Psoas muscle (tissue), 7 donors: ENCODE measurements at regions not wholly inside any gene's neighbourhood (a gene's known extent, or its start where the extent isn't known, plus 50 kb on each side); places are given as distances from the start of the nearest gene placed in this dataset.

ENCODE experiments used
- ATAC-seq, 4 donors: fragments of 200-7000 bp; cut with Tn5 transposase; one replicate each; pipeline ENCODE4 v1.9.1; 2020; ENCODE audit warnings: moderate library complexity in 3 of 4, mild to moderate bottlenecking in 2 of 4
- DNase-seq, 2 donors: peaks; one replicate each; pipeline ENCODE4 v3.0.0-alpha.2; 2020
- H3K27ac ChIP-seq: fragments of 200-600 bp; one replicate; pipeline ENCODE4 v1.8.0; 2022
- H3K27me3 ChIP-seq, 3 donors: fragments of 200-600 bp in 1 of 3; one replicate each; pipeline versions ENCODE4 v1.6.1 to v1.8.0; 2013 to 2022; ENCODE audit warnings: low read length in 2 of 3, mild to moderate bottlenecking in 2 of 3, moderate library complexity in 1 of 3; ENCODE audit not compliant: insufficient read depth in 3 of 3
- H3K36me3 ChIP-seq, 2 donors: fragments of 200-600 bp in 1 of 2; one replicate each; pipeline versions ENCODE4 v1.6.1 to v1.8.0; 2013 to 2022; ENCODE audit warnings: low read depth in 1 of 2, mild to moderate bottlenecking in 1 of 2, moderate library complexity in 1 of 2; ENCODE audit not compliant: insufficient read depth in 1 of 2
- H3K4me1 ChIP-seq: fragments of 200-600 bp; one replicate; pipeline ENCODE4 v1.8.0; 2022
- H3K4me3 ChIP-seq: fragments of 200-600 bp; one replicate; pipeline ENCODE4 v1.8.0; 2022; ENCODE audit warnings: mild to moderate bottlenecking
- H3K9me3 ChIP-seq: fragments of 200-600 bp; one replicate; pipeline ENCODE4 v1.8.0; 2022
- WGBS, 3 donors: extraction: QIAGEN DNeasy Blood & Tissue Kit; methylation state at CpG; one replicate each; pipeline versions ENCODE4 v1.1.6 to v1.1.7; 2013; 5-methylcytosine and 5-hydroxymethylcytosine counted together
- intact Hi-C, 2 donors: fragments of 100-400 bp; cut with DNase I; formaldehyde crosslinking; loops; one replicate each; pipeline versions ENCODE4 v1.11.0 to v1.14.2; 2022
- TF ChIP-seq, protein P1 (sequence below): fragments of 200-600 bp; IDR thresholded peaks from one replicate; pipeline ENCODE4 v1.8.0; 2022; ENCODE audit warnings: antibody characterized with exemption
- donor health status: healthy with polysubstance abuse.
- donor health status: DM: no; HTN: no; CAD: no; lungs with moderate emphysema.
- donor health status: Bipolar disorder and iron deficiency.
- donor health status: healthy.
- donor health status: DM: yes; HTN: yes; CAD: no.
- donor health status: DM: no; HTN: no; CAD: no.
- donor health status: DM: yes; HTN: yes; CAD: no.

DNA sequence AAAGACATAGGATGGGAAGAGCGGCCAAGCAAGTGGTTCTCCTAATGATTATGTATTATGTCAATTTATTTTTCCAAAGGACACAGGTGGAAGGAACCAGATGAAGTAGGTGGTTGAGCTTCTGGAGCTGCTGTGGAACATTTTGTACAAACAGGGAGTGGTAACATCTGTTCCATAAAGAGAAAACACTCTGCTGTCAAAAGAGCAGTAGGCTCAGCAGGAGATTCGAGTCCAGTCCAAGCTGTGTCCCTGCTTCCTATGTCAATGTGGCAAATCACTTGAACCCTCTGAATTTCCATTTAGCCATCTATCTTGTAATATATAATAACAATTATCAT lies 448.0 kb upstream of the ANKRD30A start:
- H3K4me1 ChIP-seq: no peaks in the 10 kb centered on the region
- ATAC-seq (no peak), DNase-seq (no peak)
- no peaks in the 10 kb centered on the region for H3K27me3 ChIP-seq
- H3K4me3 ChIP-seq: no peak overlapping the region
- H3K27ac ChIP-seq: no peak overlapping the region
- intact Hi-C loops: no loop called here
- no peaks in the 10 kb centered on the region for H3K9me3 ChIP-seq
- H3K36me3 ChIP-seq: no peaks in the 10 kb centered on the region
- TF ChIP-seq, protein P1, sequence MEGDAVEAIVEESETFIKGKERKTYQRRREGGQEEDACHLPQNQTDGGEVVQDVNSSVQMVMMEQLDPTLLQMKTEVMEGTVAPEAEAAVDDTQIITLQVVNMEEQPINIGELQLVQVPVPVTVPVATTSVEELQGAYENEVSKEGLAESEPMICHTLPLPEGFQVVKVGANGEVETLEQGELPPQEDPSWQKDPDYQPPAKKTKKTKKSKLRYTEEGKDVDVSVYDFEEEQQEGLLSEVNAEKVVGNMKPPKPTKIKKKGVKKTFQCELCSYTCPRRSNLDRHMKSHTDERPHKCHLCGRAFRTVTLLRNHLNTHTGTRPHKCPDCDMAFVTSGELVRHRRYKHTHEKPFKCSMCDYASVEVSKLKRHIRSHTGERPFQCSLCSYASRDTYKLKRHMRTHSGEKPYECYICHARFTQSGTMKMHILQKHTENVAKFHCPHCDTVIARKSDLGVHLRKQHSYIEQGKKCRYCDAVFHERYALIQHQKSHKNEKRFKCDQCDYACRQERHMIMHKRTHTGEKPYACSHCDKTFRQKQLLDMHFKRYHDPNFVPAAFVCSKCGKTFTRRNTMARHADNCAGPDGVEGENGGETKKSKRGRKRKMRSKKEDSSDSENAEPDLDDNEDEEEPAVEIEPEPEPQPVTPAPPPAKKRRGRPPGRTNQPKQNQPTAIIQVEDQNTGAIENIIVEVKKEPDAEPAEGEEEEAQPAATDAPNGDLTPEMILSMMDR: no peak
- 80 to 88% (median 83%) methylated on average over 2 of the region's 2 CpGs for WGBS, 3 donors

DNA sequence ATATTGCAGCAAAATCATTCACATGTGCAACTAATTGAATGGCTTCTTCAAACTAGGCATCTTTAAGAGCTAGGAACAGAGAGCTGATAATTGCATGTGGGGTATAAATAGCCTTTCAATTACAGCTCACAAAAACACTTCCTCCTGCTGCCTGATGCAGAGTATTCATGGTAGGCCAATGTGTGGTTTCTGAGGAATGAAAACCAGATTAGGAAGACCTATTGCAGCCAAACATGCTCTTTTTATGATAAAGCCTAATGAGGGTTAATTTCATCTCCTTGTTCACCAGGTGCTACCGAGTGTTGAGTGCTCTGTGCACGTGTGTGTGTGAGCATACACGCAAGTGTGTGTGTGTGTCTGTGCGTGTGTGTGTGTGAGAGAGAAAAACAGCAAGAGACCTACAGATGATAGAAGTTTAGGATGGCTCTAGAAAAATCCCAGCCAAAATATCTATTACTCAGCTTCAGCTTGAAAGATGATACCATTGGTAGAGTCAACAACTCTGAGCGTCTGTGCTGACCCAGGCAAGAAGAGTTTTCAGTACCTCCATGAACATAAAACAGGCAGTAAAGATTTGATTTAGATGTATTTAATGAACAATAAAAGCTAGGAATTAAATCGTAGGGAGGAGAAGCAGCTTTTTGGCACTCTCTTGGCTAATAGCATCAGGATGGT lies 448.5 kb upstream of the ANKRD30A start:
- TF ChIP-seq, protein P1: no peak
- H3K27ac ChIP-seq: no peak overlapping the region
- DNase-seq (no peak), ATAC-seq (no peak)
- intact Hi-C loops: no loop called here
- H3K9me3 ChIP-seq: no peaks in the 10 kb centered on the region
- no peak overlapping the region for H3K4me3 ChIP-seq
- H3K27me3 ChIP-seq: no peaks in the 10 kb centered on the region
- H3K4me1 ChIP-seq: no peaks in the 10 kb centered on the region
- WGBS, 3 donors: 65 to 70% (median 67%) methylated on average over 6 of the region's 6 CpGs
- H3K36me3 ChIP-seq: no peaks in the 10 kb centered on the region

DNA sequence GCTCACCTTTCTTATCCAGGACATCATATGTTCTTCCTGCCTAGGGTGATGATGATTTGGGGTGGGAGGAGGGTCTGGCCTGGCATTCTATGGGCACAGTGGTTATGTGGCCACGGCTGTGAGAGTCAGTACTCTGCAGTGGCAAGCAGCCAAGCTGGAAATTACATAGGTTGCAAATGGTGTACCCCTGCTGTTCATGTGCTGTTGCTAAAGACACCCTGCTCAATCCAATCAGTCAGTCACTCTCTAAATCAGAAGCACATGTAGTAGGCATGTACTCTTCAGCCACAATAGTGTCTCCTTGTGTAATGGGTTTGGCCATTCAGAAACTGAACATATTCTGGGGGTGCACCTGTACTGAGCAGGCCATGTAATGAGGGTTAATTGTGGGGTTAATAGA lies 449.1 kb upstream of the ANKRD30A start:
- no peaks in the 10 kb centered on the region for H3K36me3 ChIP-seq
- WGBS, 3 donors: 23 to 32% (median 24%) methylated on average over 1 of the region's 1 CpG
- no peak overlapping the region for H3K27ac ChIP-seq
- no peak for DNase-seq
- no peaks in the 10 kb centered on the region for H3K4me1 ChIP-seq
- intact Hi-C loops: no loop called here
- no peak for ATAC-seq
- TF ChIP-seq, protein P1: no peak
- no peaks in the 10 kb centered on the region for H3K27me3 ChIP-seq
- no peak overlapping the region for H3K4me3 ChIP-seq
- H3K9me3 ChIP-seq: no peaks in the 10 kb centered on the region

DNA sequence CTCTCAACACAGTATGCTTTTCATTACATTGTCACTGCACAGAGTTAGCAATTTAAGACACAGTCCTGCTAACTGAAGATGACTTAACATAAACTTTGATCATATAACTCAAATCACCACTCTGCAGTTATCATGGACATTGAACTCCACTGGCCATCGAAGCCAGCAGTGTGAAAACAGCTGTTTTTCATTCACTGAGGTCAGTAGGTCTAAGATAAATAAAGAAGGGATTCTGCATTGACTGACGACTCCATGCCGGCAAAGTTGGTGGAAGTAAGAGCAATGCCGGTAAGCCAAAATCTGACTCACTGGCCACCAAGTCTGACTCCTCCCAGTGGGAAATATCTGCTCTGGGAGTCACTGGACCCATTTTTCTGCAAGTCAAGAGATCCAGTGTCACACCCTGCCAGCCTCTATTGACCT lies 449.9 kb upstream of the ANKRD30A start:
- Histone ChIP-seq H3K36me3 (no peaks in the 10 kb centered on the region), H3K27me3 (no peaks in the 10 kb centered on the region), H3K9me3 (no peaks in the 10 kb centered on the region), H3K4me1 (no peaks in the 10 kb centered on the region), H3K27ac (no peak overlapping the region), H3K4me3 (no peak overlapping the region)
- DNase-seq (no peak), ATAC-seq (no peak)
- intact Hi-C loops: no loop called here
- WGBS, 3 donors: 31 to 48% (median 46%) methylated on average over 4 of the region's 4 CpGs
- TF ChIP-seq, protein P1: no peak

DNA sequence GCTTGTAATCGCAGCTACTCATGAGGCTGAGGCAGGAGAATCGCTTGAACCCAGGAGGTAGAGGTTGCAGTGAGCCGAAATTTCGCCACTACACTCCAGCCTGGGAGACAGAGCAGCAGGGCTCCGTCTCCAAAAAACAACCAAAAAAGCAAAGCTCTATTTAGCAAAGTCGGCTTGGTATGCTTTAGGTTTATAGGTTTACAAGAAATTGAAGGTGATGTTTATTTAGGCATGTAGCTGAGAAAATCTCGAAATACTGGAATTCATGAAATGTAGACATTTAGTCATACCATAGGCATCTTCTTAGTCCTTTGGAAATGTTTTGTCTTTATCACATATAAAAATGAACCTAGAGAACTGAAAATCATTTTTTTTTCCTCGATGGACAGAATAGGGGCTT lies 453.8 kb upstream of the ANKRD30A start:
- no peak for ATAC-seq

More for the DNA sequence above, 453.8 kb upstream of the ANKRD30A start:
- no peaks in the 10 kb centered on the region for H3K4me1 ChIP-seq
- no peak for DNase-seq
- intact Hi-C loops: no loop called here
- no peaks in the 10 kb centered on the region for H3K36me3 ChIP-seq
- no peak overlapping the region for H3K27ac ChIP-seq
- H3K9me3 ChIP-seq: no peaks in the 10 kb centered on the region
- no peak overlapping the region for H3K4me3 ChIP-seq
- WGBS, 3 donors: 90 to 92% (median 92%) methylated on average over 8 of the region's 8 CpGs
- TF ChIP-seq, protein P1: no peak
- H3K27me3 ChIP-seq: no peaks in the 10 kb centered on the region
